ENCODE measurements at regions not wholly inside any gene's neighbourhood (a gene's known extent, or its start where the extent isn't known, plus 50 kb on each side); places are given as distances from the start of the nearest gene placed in this dataset.

- DNase-seq (ENCODE audit: low read depth), result no peak
Measured at GRCh38 chr2:64221935-64222334, 77.7 kb upstream of the PELI1 start.

DNA sequence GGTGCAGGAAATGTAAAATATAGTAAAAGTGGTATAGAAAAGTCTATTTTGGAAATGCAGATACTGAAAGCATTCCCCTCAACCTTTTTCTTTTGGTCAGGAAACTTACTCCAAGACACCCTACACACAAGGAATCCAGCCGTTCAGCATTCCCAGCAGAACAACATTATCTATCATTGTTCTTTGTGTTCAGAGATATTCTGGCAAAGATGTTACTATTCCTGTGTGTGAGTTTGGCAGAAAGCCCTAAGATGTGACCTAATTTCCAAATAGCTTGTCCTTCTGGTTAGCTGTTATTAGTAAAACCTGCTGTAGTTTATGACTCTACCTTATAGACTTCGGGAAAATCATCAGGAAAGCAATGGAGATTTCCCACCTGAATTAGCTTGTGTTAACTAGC is 78.1 kb upstream of the PELI1 start:
- no peak for DNase-seq (ENCODE audit: low read depth)

DNA sequence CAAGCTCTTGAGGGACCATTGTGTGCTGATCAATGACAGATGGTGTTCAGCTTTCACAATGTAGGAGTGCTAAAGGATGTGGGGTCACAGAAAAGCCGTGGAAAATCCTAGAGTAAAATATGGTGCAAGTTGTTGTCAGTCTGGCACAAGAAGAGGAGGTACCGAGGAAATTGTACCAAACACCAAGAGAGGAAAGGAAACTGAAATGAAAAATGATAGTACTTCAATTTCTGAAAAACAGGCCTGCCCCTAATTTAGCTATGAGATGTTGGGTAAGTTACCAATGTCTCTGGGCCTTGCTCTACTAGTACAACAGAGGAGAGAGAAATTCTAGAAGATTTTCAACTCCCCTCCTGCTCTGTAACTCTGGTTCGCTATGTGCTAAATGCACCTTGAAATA is 78.8 kb upstream of the PELI1 start:
- DNase-seq (ENCODE audit: low read depth), result no peak

DNA sequence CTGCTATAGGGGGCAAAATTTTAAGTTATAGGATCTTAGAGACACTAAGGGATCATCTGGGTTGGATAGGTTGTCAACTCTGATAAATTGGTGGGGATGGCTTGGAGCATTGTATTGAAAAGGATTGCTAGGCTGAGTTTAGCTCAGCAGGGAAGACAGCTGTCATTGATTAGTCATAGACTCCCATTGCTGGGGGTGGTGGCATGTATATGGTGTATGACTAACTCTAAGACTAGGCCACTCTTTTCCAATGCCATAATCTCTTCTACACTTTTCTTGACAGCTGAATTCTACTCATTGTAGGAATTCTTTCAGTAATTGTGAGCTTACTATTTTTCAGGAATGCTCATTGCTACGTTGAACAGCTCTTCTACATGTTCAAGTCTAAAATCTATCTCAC is 81.3 kb upstream of the PELI1 start:
- DNase-seq (ENCODE audit: low read depth), result no peak

GRCh38 chr2:64226611-64227010 is 82.4 kb upstream of the PELI1 start:
- DNase-seq (ENCODE audit: low read depth), result no peak

- no peak for DNase-seq (ENCODE audit: low read depth)
Measured at GRCh38 chr2:64227603-64228125, 83.4 kb upstream of the PELI1 start.

GRCh38 chr2:64228126-64228678 is 84.0 kb upstream of the PELI1 start:
- peak; percentile 51 for DNase-seq (ENCODE audit: low read depth)

DNA sequence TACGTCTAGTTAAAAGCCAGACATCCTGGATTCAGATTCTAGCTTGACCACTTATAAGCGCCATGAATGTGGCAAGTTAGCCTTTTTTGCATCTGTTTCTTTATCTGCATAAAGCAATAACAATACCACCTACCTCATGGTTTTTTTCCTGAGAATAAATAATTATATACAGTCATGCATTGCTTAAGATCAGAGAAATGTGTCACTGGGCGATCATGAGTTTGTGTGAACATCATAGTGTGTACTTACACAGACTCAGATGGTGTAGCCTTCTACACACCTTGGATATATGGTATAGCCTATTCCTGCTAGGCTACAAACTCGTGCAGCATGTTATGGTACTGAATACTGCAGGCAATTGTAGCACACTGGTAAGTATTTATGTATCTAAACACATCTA is 84.7 kb upstream of the PELI1 start:
- DNase-seq (ENCODE audit: low read depth), result no peak

DNA sequence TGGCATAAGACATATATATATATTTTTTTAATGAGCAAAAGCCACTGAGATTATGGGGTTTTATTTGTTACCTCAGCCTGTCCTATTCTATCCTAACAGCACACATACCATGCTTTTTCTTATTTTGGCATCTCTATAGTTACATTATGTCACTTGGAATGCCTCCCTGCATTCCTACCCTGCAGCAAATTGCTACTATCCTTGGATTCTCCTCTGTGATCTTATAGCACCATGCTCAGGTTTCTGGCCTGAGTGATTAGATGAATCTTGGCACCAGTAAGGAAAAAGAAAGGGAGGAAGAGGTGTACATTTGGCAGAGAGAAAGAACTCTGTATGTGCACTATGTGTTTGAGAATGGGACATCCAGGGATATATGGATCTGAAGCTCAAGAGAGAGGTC is 86.3 kb upstream of the PELI1 start:
- no peak for DNase-seq (ENCODE audit: low read depth)

- no peak for DNase-seq (ENCODE audit: low read depth)
Measured at GRCh38 chr2:64232266-64232665, 88.0 kb upstream of the PELI1 start.

DNA sequence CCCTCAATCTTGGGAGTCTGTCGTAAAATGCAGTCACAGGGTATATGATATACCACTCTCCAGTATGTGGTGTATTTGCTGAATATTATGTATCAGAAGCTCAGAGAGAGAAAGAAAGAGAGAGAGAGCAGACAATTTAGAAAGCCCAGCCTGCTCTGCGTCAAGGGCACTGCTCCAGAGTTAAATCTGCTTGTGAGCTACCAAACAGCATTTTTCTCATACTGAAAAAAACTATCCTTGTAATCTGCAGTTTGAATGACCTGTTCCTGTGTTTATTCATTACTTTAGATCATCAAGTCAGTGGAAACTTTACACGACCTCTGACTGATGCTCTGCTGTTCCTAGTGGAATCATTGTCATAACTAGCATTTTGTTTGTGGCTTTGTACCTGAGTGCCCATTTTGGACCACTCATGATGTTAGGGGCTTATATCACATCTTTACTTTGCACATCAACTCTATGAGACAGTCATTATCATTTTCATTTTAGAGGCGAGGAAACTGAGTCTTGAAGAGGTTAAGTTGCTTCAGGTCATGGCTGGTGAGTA is 89.2 kb upstream of the PELI1 start:
- DNase-seq (ENCODE audit: low read depth), result no peak

DNA sequence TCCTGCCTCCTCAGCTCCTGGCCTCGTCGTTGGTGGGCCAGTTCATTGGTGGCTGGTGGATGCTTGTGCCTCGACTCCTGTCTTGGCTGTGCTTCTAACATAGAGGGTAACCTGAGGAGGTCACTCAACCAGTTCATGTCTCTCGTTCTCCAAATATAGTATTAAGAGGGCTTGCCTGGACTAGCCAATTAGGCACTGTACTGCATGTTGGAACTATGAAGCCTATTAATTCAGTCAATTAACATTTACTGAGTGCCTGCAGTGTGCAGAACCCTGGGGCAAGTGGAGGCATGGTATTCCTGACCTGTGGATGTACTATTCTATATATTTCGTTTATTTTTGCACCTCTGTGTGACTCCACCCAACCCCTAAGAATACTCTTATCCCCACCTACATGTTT is 89.9 kb upstream of the PELI1 start:
- no peak for DNase-seq (ENCODE audit: low read depth)

- DNase-seq (ENCODE audit: low read depth), result no peak
Measured at GRCh38 chr2:64234785-64235184, 90.6 kb upstream of the PELI1 start.

GRCh38 chr2:64237266-64237665 is 93.0 kb upstream of the PELI1 start:
- DNase-seq (ENCODE audit: low read depth), result no peak

GRCh38 chr2:64238799-64239198 is 94.6 kb upstream of the PELI1 start:
- no peak for DNase-seq (ENCODE audit: low read depth)

DNA sequence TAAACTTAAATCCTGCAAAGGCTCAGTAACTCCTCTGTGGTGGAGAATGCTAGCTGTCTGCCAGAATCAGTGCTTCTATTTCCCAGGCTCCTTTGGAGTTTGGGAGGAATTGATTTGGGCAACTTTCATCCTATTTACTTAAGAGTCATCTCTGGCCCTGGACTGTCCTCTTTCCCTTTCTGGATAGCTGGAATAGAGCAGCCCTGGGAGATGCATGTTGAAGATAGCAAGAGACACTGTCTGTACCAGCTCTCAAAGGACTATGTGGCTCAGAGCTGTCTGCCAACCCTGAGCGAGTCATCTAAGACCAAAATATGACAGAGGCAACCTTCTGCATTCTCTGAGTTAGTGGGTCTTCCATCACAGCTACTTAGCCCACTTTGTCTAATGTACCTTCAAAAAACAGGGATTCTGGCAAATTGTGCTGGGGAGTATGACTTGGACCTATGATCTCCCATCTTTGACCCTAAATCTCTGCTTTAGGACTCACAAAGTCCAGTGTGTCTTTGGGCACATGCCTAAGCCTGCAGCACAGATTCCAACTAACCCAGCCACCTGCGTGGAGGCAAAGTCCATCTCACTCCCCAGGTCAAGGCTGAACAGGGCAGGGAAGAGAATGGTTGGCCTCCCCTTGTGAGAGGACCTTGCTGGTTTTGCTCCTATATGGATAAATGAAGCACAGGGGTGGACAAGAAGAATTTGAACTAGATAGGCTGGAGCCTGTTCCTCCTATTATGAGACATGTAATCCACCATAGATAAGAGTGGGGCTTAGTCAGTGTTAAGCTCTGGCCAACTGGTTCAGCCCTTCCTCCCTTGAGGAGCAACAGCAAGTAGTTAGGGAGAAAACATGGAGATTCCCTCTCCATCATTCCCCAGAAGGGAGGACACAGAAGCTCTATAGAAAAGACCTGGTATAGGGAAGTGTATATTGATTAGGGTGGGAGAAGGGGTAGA is 99.1 kb upstream of the PELI1 start:
- DNase-seq (ENCODE audit: low read depth), result no peak

GRCh38 chr2:64244037-64244416 is 99.8 kb upstream of the PELI1 start:
- no peak for DNase-seq (ENCODE audit: low read depth)

GRCh38 chr2:64245631-64246030 is 101.4 kb upstream of the PELI1 start:
- no peak for DNase-seq (ENCODE audit: low read depth)

GRCh38 chr2:64246962-64247361 is 102.7 kb upstream of the PELI1 start:
- DNase-seq (ENCODE audit: low read depth), result no peak

GRCh38 chr2:64249426-64249825 is 105.2 kb upstream of the PELI1 start:
- no peak for DNase-seq (ENCODE audit: low read depth)

GRCh38 chr2:64250063-64250462 is 105.8 kb upstream of the PELI1 start:
- no peak for DNase-seq (ENCODE audit: low read depth)

DNA sequence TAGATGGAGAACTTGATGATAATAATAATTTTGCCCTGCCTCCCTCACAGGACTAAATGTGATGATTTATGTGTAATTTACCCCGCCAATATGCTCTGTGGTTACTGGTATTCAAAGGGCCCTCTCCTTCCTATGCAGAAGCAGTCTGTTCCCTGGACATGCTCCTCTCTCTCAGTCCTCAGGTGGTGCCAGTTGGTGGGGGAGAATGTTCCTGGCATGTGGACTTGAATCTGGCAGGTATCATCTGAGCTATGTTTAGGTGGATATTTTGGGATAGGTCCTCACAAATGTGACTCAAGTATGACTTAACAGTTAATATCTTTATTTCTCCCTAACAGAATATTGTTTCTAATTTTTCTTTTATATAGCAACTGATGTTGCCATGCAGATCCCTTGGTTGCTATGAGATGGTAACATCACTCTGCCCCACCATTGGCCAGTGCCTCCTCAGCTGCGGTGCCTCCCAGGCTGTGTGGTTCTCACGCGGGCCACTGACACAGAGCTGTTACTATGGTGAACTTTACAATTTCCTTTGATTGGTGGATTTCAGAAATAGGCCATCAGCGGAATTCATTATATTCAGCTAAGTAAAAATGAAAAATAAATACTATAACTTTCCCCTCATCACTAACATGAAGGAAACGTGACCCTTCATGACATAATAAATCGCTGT is 106.7 kb upstream of the PELI1 start:
- no peak for DNase-seq (ENCODE audit: low read depth)

Measured in activated T-cell treated with anti-CD3 and anti-CD28 coated beads for 24 hours (primary cell).